Activated T-helper 17 cell treated with anti-CD3 and anti-CD28 coated beads, Interleukin-2, amount 50 U/mL, for 72 hours (primary cell): ENCODE measurements at regions not wholly inside any gene's neighbourhood (a gene's known extent, or its start where the extent isn't known, plus 50 kb on each side); places are given as distances from the start of the nearest gene placed in this dataset.

Experiments
- ATAC-seq: fragments of 150-1000 bp; cut with Tn5 transposase; replicated peaks from 2 replicates; pipeline ENCODE4 v1.10.0; 2021; ENCODE audit warnings: mild to moderate bottlenecking, moderate library complexity
- H3K27ac Mint-ChIP-seq: one replicate; pipeline ENCODE4 v1.8.0; 2022; ENCODE audit warnings: mixed read lengths
- H3K27me3 Mint-ChIP-seq: one replicate; pipeline ENCODE4 v1.8.0; 2022; ENCODE audit warnings: mixed read lengths
- H3K36me3 Mint-ChIP-seq: one replicate; pipeline ENCODE4 v1.8.0; 2022; ENCODE audit warnings: low read depth, mild to moderate bottlenecking, mixed read lengths
- H3K4me1 Mint-ChIP-seq: one replicate; pipeline ENCODE4 v1.8.0; 2022; ENCODE audit warnings: mixed read lengths
- H3K4me3 Mint-ChIP-seq: one replicate; pipeline ENCODE4 v1.8.0; 2022; ENCODE audit warnings: mild to moderate bottlenecking, mixed read lengths
- H3K9me3 Mint-ChIP-seq: one replicate; pipeline ENCODE4 v1.8.0; 2022; ENCODE audit warnings: mixed read lengths

DNA sequence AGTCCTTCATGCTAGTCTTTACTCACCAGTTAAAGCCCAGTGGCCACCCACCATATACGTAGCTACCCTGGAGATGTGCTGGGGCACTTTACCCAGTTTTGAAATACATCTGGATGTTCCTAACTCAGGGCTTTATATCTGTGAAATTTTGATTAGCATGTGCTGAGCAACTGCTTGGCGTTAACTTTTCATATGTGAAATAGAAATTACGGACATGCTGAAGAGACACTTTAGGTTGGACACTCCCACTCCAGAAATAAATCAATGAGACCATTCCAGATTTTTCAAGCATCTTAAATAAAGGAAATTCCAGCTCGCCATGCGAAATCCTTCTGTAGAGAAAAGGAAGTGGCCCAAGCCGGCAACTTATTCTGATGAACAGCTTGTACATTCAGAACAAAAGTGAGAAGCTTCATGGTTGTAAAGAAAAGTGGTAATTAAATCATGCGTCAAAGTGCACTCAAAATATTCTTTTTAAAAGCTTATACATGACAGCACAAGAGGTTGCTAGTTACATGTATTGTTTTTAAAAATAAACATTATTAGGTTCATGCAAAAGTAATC lies 153.5 kb upstream of the ITGB1 start:
- peak overlapping the region; percentile 92 for H3K27ac Mint-ChIP-seq
- H3K27me3 Mint-ChIP-seq, result no peaks in the 10 kb centered on the region
- H3K36me3 Mint-ChIP-seq, result no peaks in the 10 kb centered on the region
- ATAC-seq, result peak; percentile 28
- H3K9me3 Mint-ChIP-seq, result no peaks in the 10 kb centered on the region
- peaks cover 55% of the 10 kb centered on the region for H3K4me1 Mint-ChIP-seq
- peak overlapping the region; percentile 78 for H3K4me3 Mint-ChIP-seq

- no peak for ATAC-seq
- peaks cover 44% of the 10 kb centered on the region for H3K4me1 Mint-ChIP-seq
- no peaks in the 10 kb centered on the region for H3K27me3 Mint-ChIP-seq
- H3K9me3 Mint-ChIP-seq, result no peaks in the 10 kb centered on the region
- peak overlapping the region; percentile 92 for H3K27ac Mint-ChIP-seq
- H3K4me3 Mint-ChIP-seq, result peak overlapping the region; percentile 78
- no peaks in the 10 kb centered on the region for H3K36me3 Mint-ChIP-seq
Measured at GRCh38 chr10:33109788-33110469, 151.9 kb upstream of the ITGB1 start.

- Mint-ChIP-seq H3K4me3 (peak overlapping the region; percentile 78), H3K36me3 (no peaks in the 10 kb centered on the region), H3K27ac (peak overlapping the region; percentile 92), H3K9me3 (no peaks in the 10 kb centered on the region), H3K4me1 (peaks cover 43% of the 10 kb centered on the region), H3K27me3 (no peaks in the 10 kb centered on the region)
- no peak for ATAC-seq
Measured at GRCh38 chr10:33109384-33109783, 151.4 kb upstream of the ITGB1 start.

DNA sequence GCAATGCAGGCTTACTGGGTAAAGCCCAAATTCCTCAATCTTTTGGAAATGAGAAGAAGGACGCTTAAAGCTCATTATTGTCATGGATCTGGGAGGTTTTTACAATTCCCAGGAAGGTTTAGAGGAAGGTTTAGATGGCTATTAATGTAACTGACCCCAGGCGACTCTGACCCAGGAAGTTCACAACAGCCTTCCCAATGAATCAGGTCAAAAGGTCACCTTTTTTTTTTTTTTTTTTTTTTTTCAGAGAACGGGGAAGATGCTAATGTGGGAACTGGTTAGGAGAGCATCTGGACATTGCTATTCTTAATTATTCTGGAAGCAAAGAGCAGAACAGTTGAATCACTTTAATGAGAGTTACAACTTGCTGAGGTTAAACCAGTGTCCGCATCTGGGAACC lies 149.9 kb upstream of the ITGB1 start:
- H3K27me3 Mint-ChIP-seq, result no peaks in the 10 kb centered on the region
- H3K4me1 Mint-ChIP-seq, result peaks cover 38% of the 10 kb centered on the region
- ATAC-seq, result no peak
- H3K36me3 Mint-ChIP-seq, result no peaks in the 10 kb centered on the region
- H3K4me3 Mint-ChIP-seq, result peak overlapping the region; percentile 43
- H3K27ac Mint-ChIP-seq, result no peak overlapping the region
- peaks cover 8% of the 10 kb centered on the region for H3K9me3 Mint-ChIP-seq

GRCh38 chr10:33106767-33107166 lies 148.7 kb upstream of the ITGB1 start:
- peak overlapping the region; percentile 43 for H3K4me3 Mint-ChIP-seq
- H3K27ac Mint-ChIP-seq, result no peak overlapping the region
- no peaks in the 10 kb centered on the region for H3K36me3 Mint-ChIP-seq
- ATAC-seq, result no peak
- H3K9me3 Mint-ChIP-seq, result peaks cover 8% of the 10 kb centered on the region
- peaks cover 30% of the 10 kb centered on the region for H3K4me1 Mint-ChIP-seq
- no peaks in the 10 kb centered on the region for H3K27me3 Mint-ChIP-seq

GRCh38 chr10:33103863-33104379 lies 145.9 kb upstream of the ITGB1 start:
- ATAC-seq, result no peak
- Mint-ChIP-seq H3K27ac (peak overlapping the region; percentile 12), H3K4me1 (peaks cover 37% of the 10 kb centered on the region), H3K36me3 (no peaks in the 10 kb centered on the region), H3K27me3 (no peaks in the 10 kb centered on the region), H3K9me3 (peaks cover 8% of the 10 kb centered on the region), H3K4me3 (peak overlapping the region; percentile 76)

DNA sequence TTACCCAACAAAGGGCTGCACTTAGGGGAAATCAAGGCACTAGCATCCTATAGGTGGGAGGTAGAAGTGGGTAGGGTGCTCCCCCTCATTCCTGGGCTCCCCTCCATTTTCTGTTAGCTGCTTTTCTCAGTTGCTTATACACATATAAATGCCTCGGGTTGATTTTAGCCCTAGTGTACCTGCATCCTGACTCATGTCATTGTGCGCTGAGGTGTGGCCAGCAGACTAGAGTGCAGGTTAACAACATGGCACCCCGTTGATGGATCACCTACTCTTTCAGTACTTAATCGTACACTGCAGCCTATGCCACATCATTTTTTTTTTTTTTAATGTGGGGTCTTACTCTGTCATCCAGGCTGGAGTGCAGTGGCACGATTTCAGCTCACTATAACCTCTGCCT lies 144.0 kb upstream of the ITGB1 start:
- Mint-ChIP-seq H3K4me3 (peak overlapping the region; percentile 76), H3K27ac (peak overlapping the region; percentile 90), H3K4me1 (peaks cover 31% of the 10 kb centered on the region), H3K27me3 (no peaks in the 10 kb centered on the region), H3K36me3 (no peaks in the 10 kb centered on the region), H3K9me3 (peaks cover 9% of the 10 kb centered on the region)
- ATAC-seq, result peak; percentile 9

GRCh38 chr10:33101392-33101787 lies 143.4 kb upstream of the ITGB1 start:
- Mint-ChIP-seq H3K9me3 (peaks cover 13% of the 10 kb centered on the region), H3K4me1 (peaks cover 36% of the 10 kb centered on the region), H3K4me3 (peak overlapping the region; percentile 76), H3K36me3 (no peaks in the 10 kb centered on the region), H3K27me3 (no peaks in the 10 kb centered on the region), H3K27ac (peak overlapping the region; percentile 90)
- ATAC-seq, result peak; percentile 64

DNA sequence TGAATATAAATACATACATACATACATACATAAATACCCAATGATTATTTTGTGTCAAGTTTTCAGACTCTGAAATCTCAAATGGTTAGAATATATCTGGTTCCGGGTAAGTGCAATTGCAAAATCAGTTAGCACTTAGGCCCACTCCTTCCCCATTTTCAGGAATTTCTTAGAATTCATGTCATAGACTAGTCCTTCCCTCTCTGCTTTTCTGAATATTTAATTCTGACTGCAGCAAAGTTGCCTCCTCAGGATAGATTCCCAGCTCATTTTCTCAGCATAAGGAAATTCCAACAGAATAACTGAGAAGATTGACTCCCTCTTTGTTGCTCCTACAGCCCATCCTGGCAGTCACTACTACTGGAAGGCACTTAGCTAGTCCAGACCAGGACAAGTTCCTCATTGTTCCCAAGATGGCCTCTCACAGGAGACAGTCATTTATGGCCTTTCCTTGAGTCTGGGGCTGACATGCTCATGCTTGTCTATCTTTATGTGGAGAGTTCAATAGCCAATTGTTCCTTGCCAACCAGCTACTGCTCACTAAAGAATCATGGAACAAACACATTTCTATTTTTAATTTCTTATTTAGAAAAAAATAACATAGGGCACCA lies 142.9 kb upstream of the ITGB1 start:
- Mint-ChIP-seq H3K4me1 (peaks cover 36% of the 10 kb centered on the region), H3K9me3 (peaks cover 13% of the 10 kb centered on the region), H3K4me3 (peak overlapping the region; percentile 76), H3K27me3 (no peaks in the 10 kb centered on the region), H3K36me3 (no peaks in the 10 kb centered on the region), H3K27ac (peak overlapping the region; percentile 90)
- ATAC-seq, result no peak

GRCh38 chr10:33099748-33100147 lies 141.7 kb upstream of the ITGB1 start:
- Mint-ChIP-seq H3K36me3 (peaks cover 2% of the 10 kb centered on the region), H3K27me3 (no peaks in the 10 kb centered on the region), H3K4me1 (peaks cover 39% of the 10 kb centered on the region), H3K27ac (peak overlapping the region; percentile 88), H3K4me3 (peak overlapping the region; percentile 76), H3K9me3 (peaks cover 17% of the 10 kb centered on the region)
- peak; percentile 78 for ATAC-seq

- peak overlapping the region; percentile 76 for H3K4me3 Mint-ChIP-seq
Measured at GRCh38 chr10:33098951-33099663, 141.1 kb upstream of the ITGB1 start.

DNA sequence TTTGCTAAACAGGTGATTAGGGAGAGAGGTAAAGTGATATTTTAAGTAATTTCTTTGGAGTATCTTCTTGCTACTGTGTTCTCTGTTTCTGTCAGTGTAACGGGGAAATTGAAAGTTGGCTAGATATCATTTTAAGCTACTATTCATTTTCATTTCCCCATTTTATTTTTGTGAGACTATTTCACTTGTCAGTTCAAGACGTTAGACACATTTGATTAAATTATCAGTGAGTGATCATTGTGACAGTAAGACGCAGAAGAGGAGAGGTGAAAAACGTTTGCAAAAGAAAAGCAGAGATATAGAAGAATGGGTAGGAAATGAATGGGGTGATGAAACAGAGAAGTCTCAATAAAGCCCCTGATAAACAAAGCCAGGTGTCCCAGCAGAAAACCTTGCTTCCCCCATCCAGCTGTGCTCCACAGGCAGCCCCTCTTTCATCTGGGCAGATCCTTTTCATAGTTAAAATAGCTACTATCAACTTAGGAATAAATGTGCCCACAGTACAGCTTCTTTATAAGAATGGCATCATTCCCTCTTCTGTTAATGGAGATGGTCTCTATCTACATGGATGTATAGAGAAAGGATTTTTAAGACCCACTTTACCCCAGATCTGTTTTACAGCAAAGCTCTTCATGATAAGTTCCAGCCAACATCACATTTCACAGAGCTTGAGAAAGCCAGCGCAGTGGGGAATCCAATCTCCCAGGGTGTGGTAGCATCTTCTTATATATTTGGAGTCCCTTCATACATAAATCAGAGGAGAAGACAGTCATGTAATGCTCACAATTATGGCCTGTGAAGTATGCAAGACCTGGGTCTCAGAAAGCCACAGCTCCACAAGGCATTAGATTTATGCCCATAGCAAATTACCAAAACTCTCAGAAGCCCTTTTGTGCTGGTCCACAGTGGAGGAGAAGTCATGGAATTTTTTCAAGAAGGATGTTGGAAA lies 138.1 kb upstream of the ITGB1 start:
- Mint-ChIP-seq H3K4me3 (no peak overlapping the region), H3K36me3 (peaks cover 5% of the 10 kb centered on the region), H3K27me3 (no peaks in the 10 kb centered on the region), H3K27ac (no peak overlapping the region), H3K9me3 (peaks cover 16% of the 10 kb centered on the region), H3K4me1 (peaks cover 35% of the 10 kb centered on the region)
- ATAC-seq, result no peak

More at GRCh38 chr10:33098951-33099663, 141.1 kb upstream of the ITGB1 start:
- peak; percentile 53 for ATAC-seq
- Mint-ChIP-seq H3K27ac (peak overlapping the region; percentile 88), H3K4me1 (peaks cover 42% of the 10 kb centered on the region), H3K9me3 (peaks cover 19% of the 10 kb centered on the region), H3K27me3 (no peaks in the 10 kb centered on the region), H3K36me3 (peaks cover 5% of the 10 kb centered on the region)

DNA sequence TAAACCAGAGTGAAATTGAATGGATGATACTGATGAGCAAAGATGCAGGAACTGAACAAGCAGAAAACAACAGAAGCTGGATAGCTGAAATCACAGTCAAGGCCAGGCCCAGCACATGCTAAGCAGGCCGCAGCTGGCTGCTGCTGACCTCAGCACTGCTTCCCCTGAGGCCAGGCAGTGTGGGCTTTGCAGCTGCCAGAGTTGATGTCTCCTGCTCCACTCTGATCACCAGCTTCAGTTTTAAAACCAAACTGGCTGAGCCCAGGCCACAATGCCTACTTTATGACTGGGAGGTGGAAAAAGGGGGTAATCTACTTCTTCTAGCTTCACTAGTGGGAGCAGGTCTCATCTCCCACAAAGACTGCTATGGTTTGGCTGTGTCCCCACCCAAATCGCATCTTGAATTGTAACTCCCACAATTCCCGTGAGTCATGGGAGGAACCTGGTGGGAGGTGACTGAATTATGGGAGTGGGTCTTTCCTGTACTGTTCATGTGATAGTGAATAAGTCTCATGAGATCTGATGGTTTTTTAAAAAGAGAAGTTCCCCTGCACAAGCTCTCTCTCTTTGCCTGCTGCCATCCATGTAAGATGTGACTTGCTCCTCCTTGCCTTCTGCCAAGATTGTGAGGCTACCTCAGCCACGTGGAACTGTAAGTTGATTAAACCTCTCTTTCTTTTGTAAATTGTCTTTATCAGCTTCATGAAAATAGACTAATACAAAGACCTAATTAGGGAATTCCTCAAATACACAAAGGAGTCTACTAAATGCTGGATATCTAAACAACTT lies 136.4 kb upstream of the ITGB1 start:
- Mint-ChIP-seq H3K4me3 (peak overlapping the region; percentile 38), H3K27ac (no peak overlapping the region)

More for the DNA sequence above, 136.4 kb upstream of the ITGB1 start:
- Mint-ChIP-seq H3K4me1 (peaks cover 36% of the 10 kb centered on the region), H3K9me3 (peaks cover 28% of the 10 kb centered on the region), H3K36me3 (peaks cover 5% of the 10 kb centered on the region), H3K27me3 (no peaks in the 10 kb centered on the region)
- peak; percentile 67 for ATAC-seq
